DMS 273 (cell line): ENCODE measurements at regions not wholly inside any gene's neighbourhood (a gene's known extent, or its start where the extent isn't known, plus 50 kb on each side); places are given as distances from the start of the nearest gene placed in this dataset.

ENCODE experiments used
- DNase-seq: peaks from one replicate; lab custom pipeline; 2025; ENCODE audit not compliant: unreplicated experiment; lab: John Stamatoyannopoulos, UW

DNA sequence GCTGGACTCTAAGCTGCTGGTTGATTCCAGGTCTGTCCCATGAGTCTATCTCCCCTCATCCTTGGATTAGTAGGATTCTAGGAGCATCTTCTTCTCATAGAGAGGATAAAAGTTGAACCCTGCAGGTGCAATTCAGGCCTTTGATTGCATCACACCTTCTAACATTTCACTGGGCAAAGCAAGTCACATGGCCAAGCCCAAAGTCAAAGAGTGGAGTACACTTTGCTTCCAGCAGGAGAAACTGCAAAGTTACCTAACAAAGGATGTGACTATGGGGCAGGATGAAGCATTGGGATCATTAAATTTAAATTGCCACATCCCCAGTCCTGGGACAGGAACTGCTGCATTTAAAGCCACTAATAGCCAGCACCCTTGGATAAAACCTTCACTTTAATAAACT is 51.0 kb upstream of the EGFLAM start:
- peak; percentile 38 for DNase-seq

DNA sequence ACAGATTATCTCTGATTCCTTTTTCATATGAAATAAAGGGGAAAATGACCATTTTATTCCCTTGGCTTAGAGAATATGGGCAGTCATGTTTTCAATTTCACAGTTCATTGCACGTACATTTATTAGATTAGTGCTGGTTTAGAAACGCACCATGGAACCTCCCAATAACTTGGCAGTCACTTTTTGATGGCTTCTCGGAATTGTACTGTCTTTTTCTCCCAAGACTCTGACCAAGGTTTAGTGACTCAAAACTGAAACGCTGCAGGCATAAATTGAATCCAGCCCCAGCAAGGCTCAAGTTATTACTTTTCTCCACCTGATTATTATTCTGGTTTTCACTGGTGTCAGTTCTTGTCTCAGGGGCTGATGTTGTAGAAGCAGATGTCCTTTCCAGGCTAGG is 55.6 kb upstream of the EGFLAM start:
- no peak for DNase-seq

DNA sequence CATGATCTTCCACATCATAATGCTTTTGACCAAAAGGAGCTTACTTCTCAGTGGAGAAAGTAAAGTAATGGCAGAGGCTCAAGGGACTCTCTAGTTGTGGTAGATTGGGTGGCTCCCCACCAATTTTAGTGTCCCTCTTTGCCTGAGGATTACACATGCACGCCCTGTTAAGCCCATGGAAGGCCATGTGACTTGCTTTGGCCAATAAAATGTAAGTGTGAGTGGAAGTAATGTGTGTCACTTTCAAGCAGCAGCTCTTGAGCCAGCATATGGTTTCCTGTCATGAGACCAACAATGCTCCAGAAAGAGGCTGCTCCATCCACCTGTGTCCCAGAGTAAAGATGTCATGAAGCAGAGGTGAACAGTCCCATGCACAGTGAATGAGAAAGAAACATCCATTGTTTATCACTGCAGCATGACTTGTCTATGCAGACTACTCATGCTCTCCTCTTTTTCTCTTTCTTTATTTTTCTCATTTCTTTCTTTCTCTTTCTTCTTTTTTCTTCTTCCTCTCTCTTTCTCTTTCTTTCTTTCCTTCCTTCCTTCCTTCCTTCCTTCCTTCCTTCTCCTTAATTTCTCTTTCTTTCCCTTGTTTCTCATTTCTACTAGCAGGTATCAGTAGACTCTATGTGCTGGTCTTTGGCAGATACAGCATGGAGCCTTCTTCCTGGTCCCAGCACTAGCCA is 57.3 kb upstream of the EGFLAM start:
- no peak for DNase-seq

DNA sequence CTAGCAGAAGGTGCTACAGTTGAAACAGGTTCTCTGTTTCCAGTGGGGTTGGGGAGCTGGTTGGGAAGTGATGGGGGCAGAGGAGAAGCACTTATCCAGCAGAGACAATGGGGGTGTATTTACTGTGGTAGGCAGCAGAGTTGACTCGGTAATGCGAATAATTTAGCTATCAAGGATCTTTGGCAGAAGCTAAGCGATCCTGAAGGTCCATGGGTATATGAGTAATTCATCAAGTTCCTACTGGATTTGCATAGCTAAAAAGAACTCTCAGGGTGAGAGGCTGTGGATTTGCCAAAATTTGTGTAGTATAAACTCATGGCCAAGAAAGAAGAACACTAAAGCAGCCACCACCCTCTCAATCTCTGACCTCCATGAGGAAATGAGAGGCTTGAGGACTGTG is 61.2 kb upstream of the EGFLAM start:
- DNase-seq: no peak

DNA sequence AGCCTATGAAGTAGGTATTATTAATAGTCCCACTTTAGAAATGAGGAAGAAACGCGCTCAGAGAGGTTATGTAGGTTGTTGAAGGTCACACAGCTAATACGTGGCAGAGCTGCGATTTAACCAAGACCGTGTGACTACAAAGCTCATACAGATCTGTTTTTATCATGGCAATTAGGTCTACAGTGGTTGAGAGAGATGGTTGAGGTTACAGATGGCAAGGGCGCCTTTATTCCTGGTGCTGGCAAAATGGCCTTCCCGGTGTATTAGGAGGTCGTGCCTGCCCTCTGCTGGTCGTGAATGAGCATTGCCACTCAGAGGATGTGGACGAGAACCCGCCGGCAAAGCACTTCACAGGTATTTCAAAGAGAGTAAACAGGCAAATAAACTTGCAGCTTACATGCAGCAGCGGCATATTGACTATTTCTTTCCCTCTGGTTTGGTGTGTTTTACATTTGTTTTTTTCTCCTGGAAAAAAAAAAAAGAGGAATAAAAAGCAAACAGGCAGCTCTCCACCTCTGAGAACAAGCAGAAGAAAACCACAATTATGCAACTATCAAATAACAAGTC is 65.3 kb upstream of the EGFLAM start:
- peak; percentile 90 for DNase-seq

DNA sequence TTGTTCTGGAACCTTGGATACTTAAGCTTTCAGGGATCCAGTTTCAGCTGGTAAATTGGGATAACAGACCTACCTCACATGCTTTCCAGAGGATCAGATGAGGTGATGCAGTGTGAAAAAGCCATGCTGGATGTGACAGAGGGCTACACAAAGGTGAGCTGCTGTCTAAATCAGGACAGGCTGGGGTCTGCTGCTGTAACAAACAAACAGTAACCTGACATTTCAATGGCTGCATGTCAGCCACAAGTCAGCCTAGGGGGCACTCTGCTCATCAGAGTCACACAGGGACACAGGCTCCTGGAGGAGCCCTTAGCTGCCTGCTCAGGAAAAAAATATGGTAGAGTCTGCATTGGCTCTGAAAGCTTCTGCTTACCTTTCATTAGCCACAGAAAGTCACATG is 66.7 kb upstream of the EGFLAM start:
- DNase-seq: no peak

DNA sequence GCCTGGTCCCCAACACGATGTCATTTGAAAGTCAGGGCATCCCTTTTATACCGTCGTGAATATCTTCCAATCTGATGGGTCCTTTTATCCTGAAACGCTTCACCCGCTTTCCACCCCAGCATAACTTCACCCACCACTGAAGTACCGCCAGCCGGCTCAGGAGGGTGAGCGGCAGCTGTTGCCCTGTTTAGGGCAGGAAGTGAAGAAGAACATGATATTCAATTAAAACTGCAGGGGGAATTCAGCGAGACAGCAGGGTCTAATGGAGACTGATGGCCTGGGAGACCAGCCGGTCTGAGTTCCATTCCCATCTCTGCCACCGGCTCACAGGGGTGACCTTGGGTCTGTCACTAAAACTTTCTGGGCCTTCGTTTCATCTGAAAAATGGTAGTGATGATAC is 68.2 kb upstream of the EGFLAM start:
- DNase-seq: peak; percentile 18

DNA sequence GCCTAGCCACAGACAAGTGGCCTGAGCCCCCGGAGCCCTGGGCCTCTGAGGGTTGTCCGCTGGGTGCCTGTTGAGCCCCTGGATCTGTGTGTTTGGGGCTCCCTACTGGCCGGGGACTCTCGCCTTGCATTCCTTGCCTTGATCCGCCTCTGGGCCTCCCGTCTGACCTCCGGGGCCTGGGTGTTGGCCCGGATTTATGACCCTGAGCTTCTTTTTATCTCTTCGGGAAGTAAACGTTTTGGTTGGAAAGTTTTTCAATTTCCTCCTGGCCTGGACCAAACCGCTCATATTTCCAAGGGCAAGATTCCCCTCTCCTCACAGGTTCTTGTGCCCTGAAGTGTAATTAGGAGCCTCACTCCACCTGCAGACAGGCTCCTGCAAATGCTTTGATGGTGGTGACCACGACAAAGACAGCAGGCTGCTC is 69.3 kb upstream of the EGFLAM start:
- peak; percentile 14 for DNase-seq

DNA sequence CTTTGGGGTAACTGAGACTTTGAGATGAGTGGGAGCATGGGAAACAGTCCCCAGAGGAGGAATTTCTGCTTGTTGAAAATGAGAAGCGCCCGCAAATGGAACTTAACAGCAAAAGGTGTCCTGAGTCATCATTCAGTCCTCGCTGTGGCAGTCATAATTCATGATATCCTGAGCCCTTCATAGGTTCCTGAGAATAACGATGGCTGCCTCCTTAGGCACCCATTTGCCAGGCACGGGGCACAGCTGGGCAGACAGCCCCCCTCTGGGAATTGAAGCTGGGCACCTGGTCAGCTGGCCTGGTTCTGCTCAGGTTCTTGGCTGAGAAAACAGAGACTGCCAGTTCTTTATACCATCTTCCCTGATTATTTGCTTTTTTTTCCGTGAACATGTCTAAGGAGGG is 69.8 kb upstream of the EGFLAM start:
- DNase-seq: no peak

DNA sequence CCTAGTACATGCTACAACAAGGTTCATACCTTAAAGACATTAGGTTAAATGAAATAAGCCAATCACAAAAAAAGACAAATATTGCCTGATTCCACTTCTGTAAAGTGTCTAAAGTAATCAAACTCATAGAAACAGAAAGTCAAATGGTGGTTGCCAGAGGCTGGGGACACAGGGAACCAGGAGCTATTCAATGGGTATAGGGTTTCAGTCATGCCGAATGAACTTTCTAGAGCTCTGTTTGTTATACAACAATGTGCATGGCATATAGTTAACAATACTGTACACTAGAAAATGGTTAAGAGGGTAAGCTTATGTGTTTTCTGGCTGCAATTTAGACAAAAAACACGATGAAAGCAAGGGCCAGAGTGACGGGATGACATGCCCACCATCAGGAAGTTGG is 70.8 kb upstream of the EGFLAM start:
- no peak for DNase-seq

DNA sequence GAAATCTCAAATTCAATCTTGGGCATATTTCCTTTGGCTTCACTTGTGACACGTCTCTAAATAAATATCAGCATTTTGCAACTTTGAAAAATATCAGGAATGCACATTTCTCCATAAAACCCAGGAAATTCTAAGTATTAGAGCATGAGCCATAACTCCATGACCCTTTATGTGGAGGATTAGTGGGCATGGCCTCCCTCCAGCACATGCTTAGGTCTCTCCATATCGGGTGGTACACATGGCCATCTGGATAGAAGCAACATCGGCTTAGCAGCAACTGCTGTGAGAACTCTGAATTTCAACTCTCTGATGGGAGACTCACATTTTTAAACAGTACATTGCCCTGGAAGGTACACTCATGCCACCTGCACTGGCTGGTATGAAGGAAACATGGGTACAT is 73.7 kb upstream of the EGFLAM start:
- no peak for DNase-seq

DNA sequence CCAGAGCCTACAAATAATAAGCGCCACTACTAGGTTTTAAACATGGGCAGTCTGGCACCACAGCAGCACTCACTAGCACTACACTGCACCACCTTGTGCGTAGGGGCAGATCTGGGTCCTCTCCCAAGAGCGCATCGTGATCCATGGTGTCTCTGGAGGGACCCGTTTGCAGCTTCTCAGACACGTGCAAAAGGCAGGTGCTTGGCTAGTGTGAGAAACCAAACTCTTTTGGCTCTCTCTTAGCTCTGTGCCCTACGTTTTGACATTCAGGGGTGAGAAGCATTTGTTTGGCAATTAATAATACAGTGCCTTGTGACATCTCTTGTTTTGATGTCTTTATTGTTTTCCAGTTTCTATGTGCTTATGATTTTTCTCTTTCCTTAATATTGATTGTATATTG is 75.4 kb upstream of the EGFLAM start:
- DNase-seq: no peak

DNA sequence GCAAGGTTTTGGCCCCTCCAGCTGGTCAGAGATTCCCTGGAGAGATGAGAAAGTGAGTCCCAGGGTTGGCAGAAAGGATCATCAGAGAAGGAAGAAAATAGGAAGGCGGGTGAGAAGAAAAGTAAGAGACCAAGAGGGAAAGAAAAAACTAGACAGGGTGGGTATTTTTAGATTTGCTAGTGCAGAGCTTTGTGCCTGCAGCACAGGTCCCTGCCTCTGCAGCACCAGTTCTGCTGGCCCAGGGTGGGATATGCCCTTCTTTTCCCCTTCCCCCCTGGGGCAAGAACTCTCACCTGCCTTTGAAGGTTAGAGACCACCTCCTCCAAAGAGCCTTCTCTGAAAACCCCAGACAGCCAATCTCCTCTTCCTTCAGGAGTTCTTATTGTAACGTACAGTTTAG is 90.3 kb upstream of the EGFLAM start:
- DNase-seq: no peak

DNA sequence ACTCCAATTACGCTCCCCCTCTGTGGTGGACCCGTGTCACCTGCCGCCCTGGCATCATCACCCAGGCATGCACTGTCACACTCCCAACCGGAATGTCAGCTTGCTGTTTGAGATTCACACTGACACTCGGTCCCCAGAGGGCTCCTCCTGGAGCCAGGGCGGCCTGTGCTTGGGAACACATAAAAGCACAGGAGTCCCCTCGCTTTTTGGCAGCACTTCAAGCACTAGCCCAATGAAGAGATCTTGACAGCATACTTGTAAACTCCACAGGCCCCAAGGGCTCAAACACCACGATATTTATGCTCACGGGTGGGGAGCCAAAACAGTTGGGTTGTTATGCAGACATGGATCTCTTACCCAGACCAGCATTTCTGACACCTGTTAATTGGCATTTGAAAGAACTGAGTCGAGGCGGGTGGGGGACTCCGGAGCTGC is 90.8 kb upstream of the EGFLAM start:
- DNase-seq: no peak

DNA sequence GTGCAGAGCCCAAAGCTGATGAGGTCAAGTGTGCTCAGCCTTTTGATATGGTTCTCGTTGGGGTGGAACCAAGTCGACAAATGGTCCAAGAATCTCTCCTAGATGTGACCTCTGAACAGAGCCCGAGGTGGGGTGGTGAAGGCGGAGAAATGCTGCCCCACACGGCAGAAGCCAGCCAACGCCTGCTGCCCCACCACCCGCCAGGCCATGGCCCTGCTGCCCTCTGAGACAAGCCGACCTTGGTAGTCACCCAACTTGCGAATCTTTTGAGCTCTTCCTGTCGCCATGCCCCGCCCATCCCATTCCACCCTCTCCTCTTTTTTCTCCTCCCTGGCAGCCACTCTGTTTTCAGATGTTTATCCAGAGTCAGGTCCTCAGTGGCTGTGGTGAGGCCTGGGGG is 91.5 kb upstream of the EGFLAM start:
- DNase-seq: no peak

DNA sequence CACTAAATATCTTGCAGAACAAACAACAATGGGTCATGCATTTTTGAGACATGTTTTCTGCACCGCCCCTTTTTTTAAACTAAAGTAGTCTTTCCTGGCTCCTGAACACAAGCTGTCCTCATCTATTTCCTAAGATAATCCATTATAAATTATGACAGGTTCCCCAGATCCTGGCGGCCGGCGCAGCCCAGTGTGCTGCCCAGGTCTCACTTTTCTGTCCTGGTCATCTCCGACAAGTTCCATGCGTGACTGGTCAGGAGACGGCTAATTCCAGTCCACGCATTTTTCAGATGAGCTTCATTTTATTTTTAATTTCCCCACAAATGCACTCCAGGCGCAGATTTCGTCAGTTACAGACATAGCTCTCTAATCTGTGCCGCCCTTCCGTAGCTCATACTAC is 92.9 kb upstream of the EGFLAM start:
- no peak for DNase-seq

DNA sequence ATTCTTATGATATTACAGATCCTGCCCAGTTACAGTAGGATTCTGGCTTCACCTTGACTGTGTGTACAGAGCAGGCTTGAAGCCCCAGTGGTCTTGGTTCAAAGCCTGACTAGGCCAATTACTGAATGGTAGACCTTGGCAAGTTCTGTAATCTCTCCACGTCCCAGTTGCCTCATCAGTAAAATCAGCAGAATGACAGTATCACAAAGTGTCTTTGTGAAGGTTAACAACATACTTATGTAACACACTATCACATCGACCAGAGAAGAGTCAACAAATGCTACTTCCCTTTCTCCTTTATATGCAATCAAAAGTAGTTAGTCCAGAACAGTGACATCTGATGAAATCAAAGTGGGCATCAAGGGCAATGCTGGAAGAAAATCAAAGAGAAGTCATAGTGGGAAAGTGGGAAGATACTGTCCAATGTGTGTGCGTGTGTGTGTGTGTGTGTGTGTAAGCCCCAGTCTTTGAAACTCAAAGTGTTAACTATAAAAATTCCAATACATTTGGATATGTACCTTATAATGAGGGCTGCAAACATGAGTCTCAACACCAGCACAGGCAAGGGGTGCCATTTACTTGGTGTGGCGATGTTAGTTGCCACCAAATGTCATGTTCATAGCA is 93.5 kb upstream of the EGFLAM start:
- DNase-seq: no peak

DNA sequence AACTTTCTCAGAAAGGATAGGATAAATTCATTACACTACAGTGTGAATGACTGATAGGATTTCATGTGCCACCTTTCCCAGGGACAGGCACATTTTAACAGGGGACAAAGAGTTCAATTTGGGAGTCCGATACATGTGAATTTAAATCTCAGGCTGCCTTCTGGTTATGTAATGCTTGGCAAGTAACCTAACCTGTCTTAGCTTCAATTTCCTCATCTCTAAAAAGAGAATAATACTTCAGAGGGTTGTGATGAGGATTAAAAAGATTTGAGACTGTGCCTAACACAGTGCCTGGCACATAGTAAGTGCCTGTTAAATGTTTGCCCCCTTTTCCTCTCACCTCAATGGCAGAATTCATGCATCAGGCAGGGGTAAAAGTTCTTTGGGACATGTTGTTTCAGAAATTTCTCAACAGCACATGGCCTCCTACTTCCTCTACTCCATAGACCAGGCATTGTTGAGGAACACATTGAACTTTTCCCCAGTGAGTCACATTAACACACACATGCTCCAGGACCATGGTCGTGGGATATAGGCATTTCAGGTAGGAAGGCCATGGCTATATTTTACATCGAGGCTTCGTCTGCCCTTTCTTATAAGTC is 94.6 kb upstream of the EGFLAM start:
- no peak for DNase-seq

DNA sequence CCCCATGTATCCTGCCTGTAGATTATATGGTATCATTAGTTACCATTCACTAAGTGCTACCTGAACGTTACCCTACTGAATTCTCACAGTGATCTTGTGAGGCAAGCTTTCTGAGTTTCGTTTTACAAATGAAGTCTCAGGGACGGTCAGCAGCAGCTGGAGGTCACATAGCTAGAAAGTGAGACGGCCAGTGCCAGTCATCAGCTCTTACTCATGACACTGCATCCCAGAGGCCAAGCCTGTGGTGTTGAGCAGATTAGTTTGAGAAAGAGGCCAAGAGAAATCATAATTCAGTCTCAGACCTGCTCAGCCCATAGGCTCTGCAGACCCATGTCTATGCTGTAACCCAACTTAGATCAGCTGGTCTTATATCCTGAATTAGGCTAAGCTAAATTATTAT is 95.7 kb upstream of the EGFLAM start:
- DNase-seq: no peak

DNA sequence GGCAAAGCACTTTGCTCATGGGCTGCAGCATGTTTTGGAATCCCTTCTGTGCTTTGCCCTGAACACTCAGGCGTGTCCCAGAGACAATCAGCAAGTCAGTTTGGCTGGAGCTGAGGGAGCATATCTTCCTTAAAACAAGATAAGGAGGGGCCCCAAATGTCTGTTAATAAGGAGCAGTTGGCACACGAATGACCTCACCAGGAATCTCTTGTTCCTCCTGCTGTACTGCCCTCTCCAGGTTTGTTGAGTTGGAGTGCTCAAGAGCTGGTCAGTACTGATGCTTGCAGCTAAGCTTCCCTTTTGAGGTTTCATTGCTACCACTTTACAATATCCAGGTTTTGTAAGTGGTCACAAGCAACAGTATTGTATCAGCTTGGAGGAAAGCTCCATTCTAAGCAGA is 101.3 kb upstream of the EGFLAM start:
- peak; percentile 33 for DNase-seq

DNA sequence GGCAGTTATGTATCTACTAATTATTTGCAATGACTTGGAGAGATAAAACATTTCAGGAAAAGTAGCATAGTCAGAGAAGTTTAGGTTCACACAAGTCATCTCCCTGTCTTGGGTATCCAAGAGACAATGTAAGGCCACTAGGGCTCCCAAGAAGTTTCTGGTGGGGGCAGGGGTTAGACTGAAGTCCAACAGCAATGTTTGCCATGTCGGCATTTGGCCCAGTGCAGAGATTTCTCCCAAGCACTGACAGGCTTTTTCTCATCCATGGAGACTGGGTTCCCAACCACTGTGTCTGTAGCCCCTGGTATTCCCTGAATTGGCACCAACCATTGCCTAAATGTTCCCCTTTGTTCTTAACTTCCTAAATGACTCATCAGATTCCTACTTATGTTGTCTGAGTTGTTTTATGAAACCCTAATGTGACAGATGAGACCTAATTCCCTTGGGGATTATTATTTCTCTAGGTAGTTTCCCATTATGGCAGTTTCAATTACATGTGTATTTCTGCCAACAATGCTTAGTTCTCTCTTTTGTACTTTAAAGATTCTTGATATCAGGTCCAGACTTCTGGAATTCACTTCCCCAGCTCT is 103.6 kb upstream of the EGFLAM start:
- DNase-seq: peak; percentile 36

DNA sequence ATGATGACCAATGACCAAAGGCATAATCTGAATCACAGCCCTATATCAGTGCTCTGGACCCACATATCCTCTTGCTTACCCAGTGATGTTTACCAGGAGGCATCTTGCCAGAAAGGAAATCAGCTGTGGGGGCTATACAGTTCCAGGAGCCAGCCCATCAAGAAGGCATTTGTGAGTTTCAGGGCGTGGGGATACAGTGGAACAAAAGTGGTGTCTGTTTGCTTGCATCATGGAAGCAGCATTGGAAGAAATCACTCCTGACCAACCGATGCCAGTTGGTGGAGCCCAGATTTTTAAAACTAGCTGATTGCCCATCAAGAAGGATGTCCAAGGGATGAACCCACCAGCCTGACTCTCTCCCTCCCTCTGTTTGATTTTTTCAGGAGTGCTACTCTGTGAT is 106.5 kb upstream of the EGFLAM start:
- DNase-seq: no peak
